ENCODE measurements at regions not wholly inside any gene's neighbourhood (a gene's known extent, or its start where the extent isn't known, plus 50 kb on each side); places are given as distances from the start of the nearest gene placed in this dataset.
"Not testable (repeated sequence)": the region's sequence is repeated elsewhere in the genome, so short reads cannot be mapped to it uniquely, and the experiment has no call there.

GRCh38 chr14:105986894-105987284 is 460.5 kb downstream of the TMEM121 start:
- no peaks in the 10 kb centered on the region for H4K20me1 ChIP-seq (ENCODE audit: low read length)
- no peak overlapping the region for H3K9ac ChIP-seq (ENCODE audit: low read length)
- no peak for TF ChIP-seq CTCF (conservative IDR thresholded peaks at IDR 0.05; ENCODE audit: low read depth, low read length)
- H3F3A ChIP-seq (ENCODE audit: low read length, unreplicated experiment), result no peaks in the 10 kb centered on the region
- no peaks in the 10 kb centered on the region for H3K27me3 ChIP-seq (ENCODE audit: low read length)
- no peaks in the 10 kb centered on the region for H3K9me2 ChIP-seq (replicated peaks; ENCODE audit: low read length)
- H3K9me3 ChIP-seq (ENCODE audit: low read length), result no peaks in the 10 kb centered on the region
- DNase-seq (no peak), ATAC-seq (no peak)
- POLR2A ChIA-PET (ENCODE audit: unreplicated experiment), result no interaction called here
- CTCF ChIA-PET, result no interaction called here
- no peaks in the 10 kb centered on the region for H3K36me3 ChIP-seq (ENCODE audit: low read depth, low read length)
- no peak overlapping the region for H3K4me3 ChIP-seq (ENCODE audit: low read length)
- H3K4me1 ChIP-seq (ENCODE audit: insufficient read depth, low read length), result no peaks in the 10 kb centered on the region
- intact Hi-C loops (cut with micrococcal nuclease), result no loop called here
- BruUV-seq (replicated peaks), result no TSS peak
- H2AFZ ChIP-seq (ENCODE audit: low read length), result no peak overlapping the region
- no peak overlapping the region for H3K27ac ChIP-seq (ENCODE audit: low read length)
- H3K4me2 ChIP-seq (ENCODE audit: low read length), result no peak overlapping the region
- no peaks in the 10 kb centered on the region for H3K79me2 ChIP-seq (ENCODE audit: low read length)

- no peaks in the 10 kb centered on the region for H3K9me3 ChIP-seq (ENCODE audit: low read length)
- TF ChIP-seq EZH2phosphoT487 (IDR thresholded peaks at IDR 0.05; ENCODE audit: borderline replicate concordance, low read length), result no peak
- TF ChIP-seq CTCF (conservative IDR thresholded peaks at IDR 0.05; ENCODE audit: low read depth, low read length), result no peak
- no peak for TF ChIP-seq EZH2 (IDR thresholded peaks at IDR 0.05; ENCODE audit: low read length, unreplicated experiment)
- no peak overlapping the region for H3K4me2 ChIP-seq (ENCODE audit: low read length)
- no peak overlapping the region for H2AFZ ChIP-seq (ENCODE audit: low read length)
- H3K9me2 ChIP-seq (replicated peaks; ENCODE audit: low read length), result no peaks in the 10 kb centered on the region
- H3K4me1 ChIP-seq (ENCODE audit: insufficient read depth, low read length), result no peaks in the 10 kb centered on the region
- H3K27ac ChIP-seq (ENCODE audit: low read length), result no peak overlapping the region
- no peak overlapping the region for H3K9ac ChIP-seq (ENCODE audit: low read length)
- ATAC-seq (no peak), DNase-seq (no peak)
- no TSS peak for BruUV-seq (replicated peaks)
- H3K79me2 ChIP-seq (ENCODE audit: low read length), result no peaks in the 10 kb centered on the region
- H3F3A ChIP-seq (ENCODE audit: low read length, unreplicated experiment), result no peaks in the 10 kb centered on the region
- H3K36me3 ChIP-seq (ENCODE audit: low read depth, low read length), result no peaks in the 10 kb centered on the region
- H3K4me3 ChIP-seq (ENCODE audit: low read length), result no peak overlapping the region
- ChIA-PET CTCF (no interaction called here), POLR2A (ENCODE audit: unreplicated experiment) (no interaction called here)
- no peaks in the 10 kb centered on the region for H4K20me1 ChIP-seq (ENCODE audit: low read length)
- intact Hi-C loops (cut with micrococcal nuclease), result no loop called here
- H3K27me3 ChIP-seq (ENCODE audit: low read length), result no peaks in the 10 kb centered on the region
These were observed 461.2 kb downstream of the TMEM121 start for GRCh38 chr14:105987563-105987962.

GRCh38 chr14:105989566-105990302 is 463.4 kb downstream of the TMEM121 start:
- H3K9me2 ChIP-seq (replicated peaks; ENCODE audit: low read length), result no peaks in the 10 kb centered on the region
- intact Hi-C loops (cut with micrococcal nuclease), result no loop called here
- no peaks in the 10 kb centered on the region for H3K79me2 ChIP-seq (ENCODE audit: low read length)
- H3F3A ChIP-seq (ENCODE audit: low read length, unreplicated experiment), result no peaks in the 10 kb centered on the region
- no peak overlapping the region for H2AFZ ChIP-seq (ENCODE audit: low read length)
- no TSS peak for BruUV-seq (replicated peaks)
- DNase-seq, result no peak
- TF ChIP-seq EZH2 (IDR thresholded peaks at IDR 0.05; ENCODE audit: low read length, unreplicated experiment), result no peak
- no peak for TF ChIP-seq CTCF (conservative IDR thresholded peaks at IDR 0.05; ENCODE audit: low read depth, low read length)
- TF ChIP-seq EZH2phosphoT487 (IDR thresholded peaks at IDR 0.05; ENCODE audit: borderline replicate concordance, low read length), result no peak
- ATAC-seq, result no peak
- H3K9ac ChIP-seq (ENCODE audit: low read length), result no peak overlapping the region
- POLR2A ChIA-PET (ENCODE audit: unreplicated experiment), result no interaction called here
- no peak overlapping the region for H3K27ac ChIP-seq (ENCODE audit: low read length)
- no peaks in the 10 kb centered on the region for H3K36me3 ChIP-seq (ENCODE audit: low read depth, low read length)
- no peaks in the 10 kb centered on the region for H3K27me3 ChIP-seq (ENCODE audit: low read length)
- no peak overlapping the region for H3K4me3 ChIP-seq (ENCODE audit: low read length)
- H3K4me1 ChIP-seq (ENCODE audit: insufficient read depth, low read length), result no peaks in the 10 kb centered on the region
- no peaks in the 10 kb centered on the region for H3K9me3 ChIP-seq (ENCODE audit: low read length)
- CTCF ChIA-PET, result no interaction called here
- no peak overlapping the region for H3K4me2 ChIP-seq (ENCODE audit: low read length)
- no peaks in the 10 kb centered on the region for H4K20me1 ChIP-seq (ENCODE audit: low read length)

GRCh38 chr14:105991677-105992076 is 465.3 kb downstream of the TMEM121 start:
- BruUV-seq (replicated peaks); H3K27ac ChIP-seq (ENCODE audit: low read length); ATAC-seq; H3K4me3 ChIP-seq (ENCODE audit: low read length); H3K36me3 ChIP-seq (ENCODE audit: low read depth, low read length); H4K20me1 ChIP-seq (ENCODE audit: low read length); H3K27me3 ChIP-seq (ENCODE audit: low read length); H3K9me2 ChIP-seq (replicated peaks; ENCODE audit: low read length); intact Hi-C loops (cut with micrococcal nuclease); H2AFZ ChIP-seq (ENCODE audit: low read length); H3K9ac ChIP-seq (ENCODE audit: low read length); DNase-seq; CTCF ChIA-PET; H3K4me2 ChIP-seq (ENCODE audit: low read length); H3K79me2 ChIP-seq (ENCODE audit: low read length); H3F3A ChIP-seq (ENCODE audit: low read length, unreplicated experiment); POLR2A ChIA-PET (ENCODE audit: unreplicated experiment); H3K4me1 ChIP-seq (ENCODE audit: insufficient read depth, low read length); H3K9me3 ChIP-seq (ENCODE audit: low read length): not testable (repeated sequence)
